HG02943 (cell line): ENCODE measurements at regions not wholly inside any gene's neighbourhood (a gene's known extent, or its start where the extent isn't known, plus 50 kb on each side); places are given as distances from the start of the nearest gene placed in this dataset.
"Not testable (repeated sequence)": the region's sequence is repeated elsewhere in the genome, so short reads cannot be mapped to it uniquely, and the experiment has no call there.

Experiments
- ATAC-seq: cut with Tn5 transposase; IDR thresholded peaks from one replicate; pipeline ENCODE4 v1.9.1; 2021; ENCODE audit warnings: mild to moderate bottlenecking, low read depth, moderate library complexity; ENCODE audit not compliant: unreplicated experiment

DNA sequence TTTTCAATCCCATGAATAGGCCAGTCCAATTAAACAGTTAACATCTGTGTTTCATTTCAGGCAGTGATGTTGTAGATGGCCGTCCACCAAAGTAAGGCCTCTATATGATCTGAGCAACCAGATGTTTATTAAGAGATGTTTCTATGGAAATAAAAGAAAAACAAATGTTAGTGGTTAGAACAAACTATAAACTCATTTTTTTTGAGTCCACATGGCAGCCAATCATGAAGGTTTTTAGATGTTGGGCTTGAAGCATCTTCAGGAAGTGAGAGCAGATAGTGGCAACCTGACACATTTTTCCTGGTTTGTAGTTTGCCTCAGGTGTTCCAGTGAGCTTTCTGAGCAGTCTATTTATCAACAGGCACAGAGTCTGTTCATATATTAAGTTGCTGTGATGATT is 746.1 kb downstream of the PRIM2 start:
- ATAC-seq: not testable (repeated sequence)

DNA sequence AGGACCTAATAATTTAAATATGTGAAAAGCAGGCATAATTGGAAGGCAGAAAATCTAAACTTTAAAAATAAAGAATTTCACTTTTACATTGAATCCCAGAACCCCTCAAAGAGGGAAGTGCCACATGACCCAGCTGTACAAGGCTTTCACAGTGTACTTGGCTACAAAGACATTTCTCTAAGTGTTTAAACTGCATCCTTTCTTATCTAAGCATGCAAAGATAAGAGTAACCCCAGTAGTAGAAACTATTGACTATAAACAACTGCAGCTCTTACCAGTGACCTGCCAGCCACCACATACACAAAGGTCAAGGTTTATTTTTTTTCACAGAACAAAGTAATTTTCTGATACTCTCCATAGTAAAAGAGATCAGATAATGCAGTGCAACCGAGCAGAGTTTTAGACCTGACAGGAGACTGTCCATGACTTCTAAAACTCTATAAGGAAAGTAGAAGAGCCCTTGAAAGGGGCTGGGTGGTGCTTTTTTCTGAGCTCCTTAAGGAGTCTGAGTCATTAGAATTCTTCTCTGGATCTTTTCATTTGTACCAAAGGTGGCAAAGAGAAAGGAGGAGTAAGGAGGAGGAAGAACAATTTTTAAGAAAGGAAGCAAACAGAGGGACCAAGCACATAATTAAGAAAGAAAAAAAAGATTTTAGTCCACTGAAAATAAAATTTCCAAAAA is 750.6 kb downstream of the PRIM2 start:
- not testable (repeated sequence) for ATAC-seq

DNA sequence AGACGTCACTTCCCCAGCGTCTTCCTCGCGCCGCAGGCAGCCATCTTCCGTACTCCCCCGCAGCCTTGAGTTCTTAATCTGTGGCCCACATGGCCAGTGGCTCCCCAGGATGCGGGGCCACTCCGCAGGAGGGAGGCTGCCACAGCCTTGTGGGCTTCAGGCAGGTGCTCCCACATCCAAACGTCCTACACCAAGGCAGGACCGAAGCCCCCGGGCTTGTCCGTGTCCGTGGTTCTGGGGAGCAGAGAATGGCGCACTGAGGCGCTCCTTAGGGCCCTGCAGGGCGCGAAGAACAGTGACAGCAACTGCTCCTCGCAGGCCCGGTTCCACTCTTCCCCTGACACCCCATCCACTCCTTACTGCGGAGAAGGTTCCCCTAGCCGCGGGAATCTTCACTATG is 755.8 kb downstream of the PRIM2 start:
- ATAC-seq: no peak

DNA sequence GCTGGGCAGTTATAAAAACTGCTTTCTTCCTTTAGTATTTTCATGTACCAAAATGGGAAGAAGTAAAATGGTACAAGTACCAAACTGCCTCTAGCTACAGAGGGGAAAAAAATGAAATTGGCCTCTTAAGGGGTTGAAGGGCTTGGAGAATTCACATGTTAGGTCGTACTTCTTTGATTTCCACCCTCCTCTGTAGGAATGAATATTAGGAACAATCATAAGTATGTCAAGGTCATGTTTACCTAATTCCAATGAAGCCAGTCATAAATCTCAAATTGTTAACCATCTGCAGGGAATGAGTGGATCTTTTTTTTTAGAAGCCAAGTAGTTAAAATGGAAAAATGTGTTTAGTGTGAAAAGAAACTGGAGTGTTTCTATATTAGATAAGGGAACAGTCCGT is 772.6 kb downstream of the PRIM2 start:
- ATAC-seq: not testable (repeated sequence)

DNA sequence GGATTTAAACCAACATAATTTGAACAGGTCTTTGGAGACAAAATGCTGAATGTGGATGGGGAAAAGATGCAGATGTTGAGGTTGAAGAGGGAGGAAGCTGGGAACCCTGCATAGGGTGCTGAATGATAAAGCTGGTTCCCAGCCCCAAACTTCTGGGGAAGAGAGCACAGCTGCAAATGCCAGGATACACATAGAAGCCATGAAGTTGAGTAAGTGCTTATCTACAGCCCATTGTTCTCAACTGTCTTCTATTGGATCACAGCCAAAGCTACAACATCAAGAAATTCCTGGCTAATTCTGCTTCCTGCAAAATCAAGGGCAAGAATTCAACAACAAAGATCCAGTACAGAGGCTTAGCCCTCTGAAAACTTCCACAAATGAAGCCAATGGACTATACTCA is 779.8 kb downstream of the PRIM2 start:
- not testable (repeated sequence) for ATAC-seq

DNA sequence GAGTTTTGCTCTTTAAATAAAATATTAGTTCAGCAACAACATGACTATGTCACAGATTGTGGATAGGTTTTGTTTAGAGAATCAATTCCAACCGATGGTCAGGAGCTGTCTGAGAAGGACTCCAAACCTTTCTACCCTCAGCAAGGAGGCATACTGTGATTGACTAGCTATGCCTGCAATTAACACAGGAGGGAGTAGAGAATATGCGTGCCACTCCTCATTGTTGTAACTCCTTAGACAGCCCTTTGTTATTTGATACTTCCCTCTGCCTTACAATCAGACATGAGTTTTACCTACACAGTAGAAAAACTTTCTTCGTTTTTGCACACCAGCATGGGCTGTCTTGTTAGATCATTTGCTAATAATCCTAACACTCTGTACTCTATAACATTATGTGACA is 796.5 kb downstream of the PRIM2 start:
- ATAC-seq: no peak

DNA sequence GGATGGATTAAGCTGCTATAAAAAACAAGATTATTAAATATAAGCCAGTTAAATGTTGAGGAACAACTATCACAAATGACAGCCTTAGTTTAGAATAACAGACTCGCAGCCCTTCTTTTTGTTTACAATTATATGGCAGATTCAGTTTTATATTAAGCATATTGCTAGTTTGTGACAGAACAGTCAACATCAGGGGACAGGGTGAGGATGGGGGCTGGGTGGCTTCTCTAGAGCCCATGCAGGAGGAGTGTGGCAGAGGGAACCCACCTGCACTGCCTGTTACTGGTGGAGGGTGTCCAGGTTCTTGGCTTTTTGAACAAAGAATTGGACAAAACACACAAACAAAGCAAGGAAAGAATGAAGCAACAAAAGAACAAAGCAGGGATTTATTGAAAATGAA is 799.7 kb downstream of the PRIM2 start:
- not testable (repeated sequence) for ATAC-seq

DNA sequence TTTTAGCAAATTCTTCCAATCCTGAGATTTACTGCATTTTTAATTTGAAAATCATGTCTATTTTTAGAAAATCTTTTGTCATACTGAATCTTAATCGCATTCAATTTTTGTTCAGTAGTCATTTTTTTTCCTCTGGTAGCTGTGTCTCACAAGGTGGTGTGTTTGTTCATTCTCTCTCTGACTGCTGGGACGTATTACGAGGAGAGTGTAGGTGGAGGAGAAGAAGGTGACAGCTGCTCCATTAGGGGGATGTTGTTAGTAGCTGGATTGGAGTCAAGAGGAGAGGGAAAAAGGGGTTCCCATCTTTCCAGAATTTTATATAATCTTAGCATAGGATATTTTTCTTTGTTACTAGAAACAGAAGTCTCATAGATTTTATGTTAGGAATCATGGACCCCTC is 804.2 kb downstream of the PRIM2 start:
- ATAC-seq: not testable (repeated sequence)

DNA sequence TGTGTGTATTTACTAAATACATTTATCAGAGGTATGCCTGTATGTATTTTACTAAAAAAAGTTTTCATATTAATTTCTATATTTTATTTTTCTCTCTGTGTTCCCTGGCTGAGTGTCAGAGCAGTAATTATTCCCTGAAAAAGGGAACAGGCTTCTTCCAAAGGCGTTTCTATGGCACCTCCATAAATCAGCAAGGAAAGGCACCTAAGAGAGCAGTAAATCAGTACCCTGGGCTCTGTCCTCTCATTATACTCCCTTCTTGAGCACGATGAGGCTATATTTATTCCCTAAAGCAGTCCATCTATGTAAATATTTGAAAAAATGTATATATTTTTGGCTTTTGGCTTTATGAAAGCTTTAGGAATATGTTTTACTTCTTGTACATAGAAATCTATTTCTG is 806.3 kb downstream of the PRIM2 start:
- not testable (repeated sequence) for ATAC-seq

DNA sequence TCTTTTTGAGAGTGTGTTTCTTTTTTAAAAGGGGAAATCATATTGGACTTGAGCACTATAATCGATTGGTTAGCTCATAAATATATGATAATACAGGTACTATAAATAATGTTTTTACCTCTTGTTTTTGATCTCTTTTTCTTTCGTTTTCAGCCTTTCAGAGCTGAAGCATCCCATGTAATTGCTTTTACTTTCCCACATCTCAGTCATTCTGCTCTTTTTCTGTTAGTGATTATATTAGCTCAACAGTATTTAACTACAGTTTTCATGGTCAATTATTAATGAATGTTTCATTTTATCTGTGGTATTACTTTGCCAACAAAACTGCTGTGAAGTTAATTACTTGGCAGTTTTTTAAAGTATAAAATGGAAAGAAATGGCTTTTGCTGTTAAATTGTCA is 811.1 kb downstream of the PRIM2 start:
- not testable (repeated sequence) for ATAC-seq

DNA sequence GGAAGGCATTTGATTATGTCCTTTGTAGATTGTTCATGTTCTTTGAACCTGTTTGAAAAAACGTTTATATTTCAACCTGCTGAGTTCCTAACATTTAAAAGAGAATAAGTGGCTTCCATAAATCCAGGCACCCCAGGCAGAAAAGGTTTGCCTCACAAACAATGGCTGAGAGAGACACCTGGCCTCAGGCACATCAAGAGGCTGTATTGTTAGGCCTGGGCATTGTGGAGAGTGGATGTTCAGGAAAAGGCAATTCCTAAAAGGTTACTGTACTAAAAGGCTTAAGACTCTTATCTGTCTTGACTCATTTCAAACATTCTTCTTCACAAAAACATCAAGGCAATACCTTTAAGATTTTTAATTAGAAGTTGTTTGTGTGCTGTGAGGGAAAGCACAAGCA is 811.7 kb downstream of the PRIM2 start:
- not testable (repeated sequence) for ATAC-seq

DNA sequence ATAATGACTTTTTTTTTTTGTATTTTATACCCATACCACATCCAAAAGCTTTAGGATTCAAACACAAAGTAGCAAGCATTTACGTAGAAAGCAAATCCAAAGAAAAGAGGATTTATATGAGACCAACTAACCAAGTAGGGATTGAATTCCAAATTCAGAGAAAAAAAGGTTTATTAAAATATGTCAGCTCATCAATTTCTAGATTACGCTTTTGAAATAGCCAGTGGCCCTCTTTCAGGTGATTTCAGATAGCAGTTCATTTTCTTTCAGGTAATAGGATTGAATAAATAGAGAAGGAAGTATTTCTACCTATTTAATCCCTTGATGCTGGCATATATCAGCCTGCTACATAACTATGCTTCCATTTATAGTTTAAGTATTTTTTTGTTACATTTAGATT is 822.3 kb downstream of the PRIM2 start:
- ATAC-seq: not testable (repeated sequence)

DNA sequence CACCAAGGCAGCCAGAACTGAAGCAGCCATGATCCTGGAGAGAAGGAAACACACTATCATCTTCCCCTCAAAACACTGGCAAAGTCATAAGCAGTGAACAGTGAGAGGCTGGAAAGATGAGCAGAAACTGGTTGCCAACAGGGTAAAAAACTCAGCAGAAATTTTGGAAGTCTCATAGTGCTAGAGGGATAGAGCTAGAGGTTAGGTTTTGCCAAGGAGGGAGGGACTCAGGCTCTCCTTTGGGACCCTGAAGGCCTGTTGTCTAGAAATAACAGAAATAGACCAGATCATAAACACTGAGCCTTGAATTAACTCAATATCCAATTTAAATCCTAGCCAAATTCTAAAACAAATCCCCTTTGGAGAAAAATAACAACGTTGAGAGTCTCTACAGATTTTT is 853.6 kb downstream of the PRIM2 start:
- not testable (repeated sequence) for ATAC-seq

DNA sequence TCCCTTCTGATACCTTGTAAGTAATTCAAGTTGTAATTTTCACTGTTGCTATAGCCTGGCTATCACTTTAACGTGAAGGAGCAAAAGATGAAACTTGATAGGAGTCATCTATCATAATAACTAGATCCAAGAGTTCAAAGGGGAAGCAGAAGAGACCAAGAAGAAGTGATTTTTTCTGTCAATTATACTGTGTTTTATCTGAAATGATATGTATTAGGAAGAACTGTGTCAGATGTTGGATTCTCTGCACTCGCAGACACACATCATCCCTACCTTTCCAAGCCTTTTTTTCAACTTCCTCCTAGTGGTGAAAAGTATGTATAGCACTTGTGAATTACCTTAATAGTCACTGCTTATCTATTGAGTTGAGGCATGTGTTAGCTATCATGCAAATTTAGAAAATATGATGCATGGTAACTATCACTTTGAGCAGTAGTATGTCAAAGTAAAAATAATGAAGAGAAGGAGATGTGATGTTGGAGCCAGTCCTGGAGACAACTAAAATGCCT is 864.2 kb downstream of the PRIM2 start:
- not testable (repeated sequence) for ATAC-seq

DNA sequence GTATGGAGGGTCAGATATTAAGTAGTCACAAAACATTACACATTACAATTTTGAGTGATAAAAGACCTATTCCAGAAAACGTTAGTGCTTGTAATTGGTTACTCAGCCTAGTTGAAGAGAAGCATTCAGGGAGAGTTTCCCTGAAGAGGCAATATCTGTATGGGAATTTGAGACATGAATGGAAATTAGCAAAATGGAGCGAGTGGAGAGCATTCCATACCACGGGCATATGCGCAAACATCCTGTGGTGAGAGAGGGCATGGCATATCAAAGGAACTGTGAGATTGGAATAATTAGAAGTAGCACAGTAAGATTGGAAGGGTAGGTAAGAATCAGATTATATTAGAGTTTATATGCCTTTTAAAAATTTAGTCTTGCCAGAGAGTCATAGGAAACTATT is 867.9 kb downstream of the PRIM2 start:
- not testable (repeated sequence) for ATAC-seq

DNA sequence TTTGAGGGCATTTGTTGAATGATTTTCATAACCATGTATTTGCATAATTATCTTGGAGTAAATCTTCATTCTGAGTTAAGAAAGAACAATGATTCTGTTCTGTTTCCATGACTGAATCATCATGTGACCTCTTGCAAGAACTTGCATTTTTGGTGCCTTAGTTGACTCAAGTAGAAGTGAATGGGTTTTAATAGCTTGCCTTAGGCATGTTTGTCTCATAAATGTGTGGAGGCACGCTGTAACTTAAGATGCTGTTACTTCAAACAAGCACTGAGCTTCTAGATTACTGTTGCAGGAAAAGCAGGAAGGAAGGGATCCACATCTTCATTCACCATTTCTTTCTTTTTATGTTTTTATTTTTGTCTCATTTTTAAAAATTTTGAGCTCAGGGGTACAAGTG is 875.8 kb downstream of the PRIM2 start:
- ATAC-seq: not testable (repeated sequence)

DNA sequence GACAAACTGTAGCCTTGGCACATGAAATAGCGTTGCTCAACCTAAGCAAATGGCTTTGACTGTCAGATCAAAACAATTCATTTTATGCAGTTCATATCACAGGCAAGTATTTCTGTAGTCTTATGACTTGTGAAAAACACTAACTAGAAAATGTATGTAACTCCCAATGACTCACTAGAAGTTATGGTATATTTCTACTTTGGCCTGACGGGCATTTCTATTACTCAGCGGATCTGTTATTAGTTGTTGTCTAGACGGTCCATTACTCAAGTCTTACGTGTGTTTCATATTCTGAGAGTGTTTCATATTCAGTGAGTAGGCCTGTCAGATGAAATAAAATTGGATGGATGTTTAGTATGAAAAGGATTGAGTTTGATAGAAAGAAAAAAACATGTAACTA is 880.9 kb downstream of the PRIM2 start:
- no peak for ATAC-seq

DNA sequence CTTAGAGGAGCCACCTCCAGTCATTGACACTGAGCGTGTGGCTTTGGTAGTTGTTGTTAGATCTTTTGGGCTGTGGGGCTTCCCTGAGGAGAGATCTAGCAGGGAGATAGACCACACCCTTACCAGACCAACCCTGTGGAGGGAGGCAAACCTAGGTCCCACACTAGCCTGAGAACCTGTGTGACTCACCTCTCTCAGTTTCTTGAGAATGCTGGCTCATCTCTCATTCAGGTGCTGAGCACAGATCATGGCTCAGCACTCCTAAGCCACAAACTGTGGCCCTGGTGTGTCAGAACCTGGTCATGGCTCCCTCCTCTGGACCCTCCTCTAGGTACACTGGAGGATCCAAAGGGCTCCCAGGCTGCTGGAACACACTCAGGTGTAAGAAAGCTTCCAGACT is 919.7 kb downstream of the PRIM2 start:
- ATAC-seq: not testable (repeated sequence)

DNA sequence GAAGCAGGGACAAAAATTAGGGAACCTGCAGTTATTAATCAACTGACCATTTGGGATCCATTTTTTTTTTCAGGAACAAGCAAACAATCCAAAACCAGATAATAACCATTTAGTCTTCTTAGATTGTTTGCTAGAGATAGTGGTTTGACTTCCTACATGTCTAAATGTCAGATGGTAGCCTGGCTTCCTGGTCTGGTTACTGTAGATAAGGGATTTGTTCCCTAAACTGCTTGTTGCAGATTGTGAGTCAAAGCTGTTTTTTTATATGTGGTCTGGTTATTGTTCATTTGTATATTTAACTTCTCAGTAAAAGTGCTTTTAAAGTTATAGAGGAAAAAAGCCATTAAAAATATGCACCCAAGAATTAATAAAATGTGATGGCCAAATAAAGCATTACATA is 921.0 kb downstream of the PRIM2 start:
- ATAC-seq: not testable (repeated sequence)

DNA sequence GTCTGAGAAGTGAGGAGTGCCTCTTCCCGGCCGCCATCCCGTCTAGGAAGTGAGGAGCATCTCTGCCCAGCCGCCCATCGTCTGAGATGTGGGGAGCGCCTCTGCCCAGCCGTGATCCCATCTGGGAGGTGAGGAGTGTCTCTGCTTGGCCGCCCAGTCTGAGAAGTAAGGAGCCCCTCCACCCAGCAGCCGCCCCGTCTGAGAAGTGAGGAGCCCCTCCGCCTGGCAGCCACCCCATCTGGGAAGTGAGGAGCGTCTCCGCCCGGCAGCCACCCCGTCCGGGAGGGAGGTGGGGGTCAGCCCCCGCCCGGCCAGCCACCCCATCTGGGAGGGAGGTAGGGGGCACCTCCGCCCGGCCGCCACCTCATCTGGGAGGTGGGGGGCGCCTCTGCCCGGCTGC is 940.2 kb downstream of the PRIM2 start:
- ATAC-seq: not testable (repeated sequence)

DNA sequence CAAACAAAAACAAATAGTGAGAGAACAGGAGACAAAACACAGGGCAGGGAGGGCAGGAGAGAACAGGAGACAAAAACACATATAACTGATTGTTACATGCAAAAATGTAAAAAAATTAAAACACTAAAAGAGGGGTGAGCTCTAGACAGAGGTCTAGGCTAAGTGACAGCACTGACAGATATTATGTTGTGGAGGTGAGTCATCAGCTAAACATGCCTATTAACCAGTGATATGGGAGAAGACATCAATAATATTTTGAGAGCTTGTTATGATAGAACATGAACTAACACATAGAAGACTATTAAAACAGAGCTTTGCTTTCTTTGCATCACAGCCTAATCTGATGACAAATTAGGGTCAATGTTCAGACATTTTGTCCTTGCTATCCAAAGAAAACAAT is 972.7 kb downstream of the PRIM2 start:
- no peak for ATAC-seq

DNA sequence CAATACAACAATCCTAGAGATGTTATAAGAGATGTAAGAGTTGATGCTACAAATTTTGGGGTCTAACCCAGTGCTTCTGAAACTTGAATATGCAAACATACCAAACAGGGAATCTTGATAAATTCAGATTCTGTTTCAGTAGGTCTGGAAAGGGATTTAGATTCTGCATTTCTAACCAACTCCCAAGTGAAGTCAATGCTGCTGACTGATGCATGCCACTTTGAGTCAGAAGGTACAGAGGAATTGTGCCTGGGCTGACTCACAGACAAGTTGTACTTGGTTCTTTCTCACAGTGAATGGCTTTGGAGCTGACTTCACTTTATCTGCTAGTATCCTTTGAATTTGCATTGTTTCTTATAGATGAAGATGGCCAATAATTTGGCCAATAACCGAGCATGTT is 973.9 kb downstream of the PRIM2 start:
- ATAC-seq: not testable (repeated sequence)
